ENCODE measurements at regions not wholly inside any gene's neighbourhood (a gene's known extent, or its start where the extent isn't known, plus 50 kb on each side); places are given as distances from the start of the nearest gene placed in this dataset.

GRCh38 chr5:168002116-168002515 is 289.3 kb upstream of the WWC1 start:
- intact Hi-C loops (cut with micrococcal nuclease; ENCODE audit: unreplicated experiment) (no loop called here), in situ Hi-C loops (cut with MboI) (no loop called here)
- no peak overlapping the region for H3K4me3 ChIP-seq
- FAIRE-seq (no peak), ATAC-seq (no peak), DNase-seq (ENCODE audit: low read depth, low spot score) (no peak)
- 40% methylated on average over 4 of the region's 4 CpGs for WGBS (ENCODE audit: insufficient coverage, insufficient replicate concordance, low lambda C conversion rate, missing lambda C conversion rate)
- no peaks in the 10 kb centered on the region for H3K4me1 ChIP-seq (ENCODE audit: control insufficient read depth, insufficient read depth, low read length)
- H3K36me3 ChIP-seq (ENCODE audit: control insufficient read depth in 2 of 2, insufficient read depth in 2 of 2, low read length in 1 of 2), result no peaks in the 10 kb centered on the region
- H3K79me2 ChIP-seq (ENCODE audit: control insufficient read depth, insufficient read depth, low read length), result no peaks in the 10 kb centered on the region
- ChIA-PET POLR2A (no interaction called here), CTCF (no interaction called here), SMC1A (ENCODE audit: uncharacterized antibody, unreplicated experiment) (no interaction called here), RAD21 (ENCODE audit: unreplicated experiment) (no interaction called here)
- TF ChIP-seq ZNF274 (IDR thresholded peaks at IDR 0.05; ENCODE audit: insufficient read depth, insufficient read length), result no peak
- TF ChIP-seq POLR2AphosphoS5 (IDR thresholded peaks at IDR 0.05; ENCODE audit: low read length), result no peak
- TF ChIP-seq RAD51 (IDR thresholded peaks at IDR 0.05), result no peak
- TF ChIP-seq BHLHE40 (IDR thresholded peaks at IDR 0.05; ENCODE audit: borderline replicate concordance in 1 of 2, low read depth in 2 of 2, low read length in 1 of 2), result no peak
- TF ChIP-seq, protein P1, sequence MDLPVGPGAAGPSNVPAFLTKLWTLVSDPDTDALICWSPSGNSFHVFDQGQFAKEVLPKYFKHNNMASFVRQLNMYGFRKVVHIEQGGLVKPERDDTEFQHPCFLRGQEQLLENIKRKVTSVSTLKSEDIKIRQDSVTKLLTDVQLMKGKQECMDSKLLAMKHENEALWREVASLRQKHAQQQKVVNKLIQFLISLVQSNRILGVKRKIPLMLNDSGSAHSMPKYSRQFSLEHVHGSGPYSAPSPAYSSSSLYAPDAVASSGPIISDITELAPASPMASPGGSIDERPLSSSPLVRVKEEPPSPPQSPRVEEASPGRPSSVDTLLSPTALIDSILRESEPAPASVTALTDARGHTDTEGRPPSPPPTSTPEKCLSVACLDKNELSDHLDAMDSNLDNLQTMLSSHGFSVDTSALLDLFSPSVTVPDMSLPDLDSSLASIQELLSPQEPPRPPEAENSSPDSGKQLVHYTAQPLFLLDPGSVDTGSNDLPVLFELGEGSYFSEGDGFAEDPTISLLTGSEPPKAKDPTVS (IDR thresholded peaks at IDR 0.05; ENCODE audit: low read depth, low read length), result no peak
- TF ChIP-seq, protein P2, sequence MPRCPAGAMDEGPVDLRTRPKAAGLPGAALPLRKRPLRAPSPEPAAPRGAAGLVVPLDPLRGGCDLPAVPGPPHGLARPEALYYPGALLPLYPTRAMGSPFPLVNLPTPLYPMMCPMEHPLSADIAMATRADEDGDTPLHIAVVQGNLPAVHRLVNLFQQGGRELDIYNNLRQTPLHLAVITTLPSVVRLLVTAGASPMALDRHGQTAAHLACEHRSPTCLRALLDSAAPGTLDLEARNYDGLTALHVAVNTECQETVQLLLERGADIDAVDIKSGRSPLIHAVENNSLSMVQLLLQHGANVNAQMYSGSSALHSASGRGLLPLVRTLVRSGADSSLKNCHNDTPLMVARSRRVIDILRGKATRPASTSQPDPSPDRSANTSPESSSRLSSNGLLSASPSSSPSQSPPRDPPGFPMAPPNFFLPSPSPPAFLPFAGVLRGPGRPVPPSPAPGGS (IDR thresholded peaks at IDR 0.05; ENCODE audit: borderline replicate concordance, insufficient read depth, low read depth, low read length, poor library complexity, severe bottlenecking), result no peak
- no peak for TF ChIP-seq BCL11A (IDR thresholded peaks at IDR 0.05; ENCODE audit: low read depth, low read length)
- TF ChIP-seq PAX5 (IDR thresholded peaks at IDR 0.05; ENCODE audit: borderline replicate concordance, low read depth, low read length), result no peak
- no peak for TF ChIP-seq SIN3A (IDR thresholded peaks at IDR 0.05; ENCODE audit: low read depth, low read length)
- no peak for TF ChIP-seq SPI1 (IDR thresholded peaks at IDR 0.05; ENCODE audit: borderline replicate concordance, insufficient read depth, low read depth, low read length)
- TF ChIP-seq ZNF687 (IDR thresholded peaks at IDR 0.05), result no peak
- no peak overlapping the region for H3K4me2 ChIP-seq (ENCODE audit: control insufficient read depth, insufficient read depth)
- no peak overlapping the region for H3K9ac ChIP-seq (ENCODE audit: control insufficient read depth, insufficient read depth, low read length)
- BruUV-seq (replicated peaks), result no TSS peak
- H4K20me1 ChIP-seq (ENCODE audit: control insufficient read depth, insufficient read depth), result no peaks in the 10 kb centered on the region
- no peaks in the 10 kb centered on the region for H3K27me3 ChIP-seq (replicated peaks in 1 of 2; ENCODE audit: control insufficient read depth in 2 of 2, insufficient read depth in 2 of 2, low read length in 1 of 2)
- no peak overlapping the region for H3K27ac ChIP-seq (ENCODE audit: control insufficient read depth, insufficient read depth)
- H2AFZ ChIP-seq (ENCODE audit: control insufficient read depth, low read depth, low read length), result no peak overlapping the region
- no peaks in the 10 kb centered on the region for H3K9me3 ChIP-seq (replicated peaks; ENCODE audit: control insufficient read depth, insufficient read depth, low read length)

Measured in GM12878 (cell line).